Cerebellar nuclear complex (tissue), 1 donor: ENCODE measurements at regions not wholly inside any gene's neighbourhood (a gene's known extent, or its start where the extent isn't known, plus 50 kb on each side); places are given as distances from the start of the nearest gene placed in this dataset.
"Not testable (repeated sequence)": the region's sequence is repeated elsewhere in the genome, so short reads cannot be mapped to it uniquely, and the experiment has no call there.

Experiments
- DNase-seq, 2 experiments: peaks; one replicate each; lab custom pipeline; 2025; lab: John Stamatoyannopoulos, UW

DNA sequence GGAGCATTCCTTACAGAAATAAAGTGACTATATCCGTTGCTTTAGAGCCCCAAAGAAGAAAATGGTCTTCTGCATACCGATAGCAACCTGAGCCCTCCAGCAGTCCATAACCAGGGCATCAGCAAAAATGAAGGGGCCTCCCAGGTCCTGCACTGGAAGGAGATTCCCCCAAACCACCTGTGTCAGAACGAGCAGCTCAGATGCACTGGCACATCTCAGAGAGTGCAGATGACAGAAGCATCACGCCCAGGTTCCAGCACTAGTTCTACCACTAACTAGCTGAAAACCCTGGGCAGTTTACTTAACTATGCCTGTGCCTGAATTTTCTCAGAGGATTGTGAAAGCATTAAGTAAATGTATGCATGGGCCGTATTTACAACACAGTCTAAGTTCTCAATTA is 466.7 kb upstream of the MYT1L start:
- no peak for DNase-seq

DNA sequence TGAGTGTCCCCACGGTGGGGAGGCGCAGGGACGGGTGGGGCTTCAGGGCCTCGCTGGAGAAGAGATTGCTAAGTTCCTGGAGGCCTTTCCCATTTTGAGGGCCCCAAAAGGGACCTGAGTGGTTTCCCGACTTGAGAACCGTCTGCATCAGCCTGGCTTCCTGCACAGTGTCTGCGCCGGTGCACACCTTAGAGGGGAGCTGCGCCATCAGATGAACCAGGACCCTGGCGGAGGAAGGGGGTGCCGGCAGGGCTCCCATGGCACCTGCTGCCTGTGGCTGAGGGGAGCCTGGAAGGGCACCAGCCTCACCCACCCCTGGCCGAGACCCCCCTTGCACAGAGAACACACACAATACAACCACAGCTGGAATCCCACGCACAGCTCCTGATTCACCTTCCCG is 465.1 kb upstream of the MYT1L start:
- DNase-seq = no peak

DNA sequence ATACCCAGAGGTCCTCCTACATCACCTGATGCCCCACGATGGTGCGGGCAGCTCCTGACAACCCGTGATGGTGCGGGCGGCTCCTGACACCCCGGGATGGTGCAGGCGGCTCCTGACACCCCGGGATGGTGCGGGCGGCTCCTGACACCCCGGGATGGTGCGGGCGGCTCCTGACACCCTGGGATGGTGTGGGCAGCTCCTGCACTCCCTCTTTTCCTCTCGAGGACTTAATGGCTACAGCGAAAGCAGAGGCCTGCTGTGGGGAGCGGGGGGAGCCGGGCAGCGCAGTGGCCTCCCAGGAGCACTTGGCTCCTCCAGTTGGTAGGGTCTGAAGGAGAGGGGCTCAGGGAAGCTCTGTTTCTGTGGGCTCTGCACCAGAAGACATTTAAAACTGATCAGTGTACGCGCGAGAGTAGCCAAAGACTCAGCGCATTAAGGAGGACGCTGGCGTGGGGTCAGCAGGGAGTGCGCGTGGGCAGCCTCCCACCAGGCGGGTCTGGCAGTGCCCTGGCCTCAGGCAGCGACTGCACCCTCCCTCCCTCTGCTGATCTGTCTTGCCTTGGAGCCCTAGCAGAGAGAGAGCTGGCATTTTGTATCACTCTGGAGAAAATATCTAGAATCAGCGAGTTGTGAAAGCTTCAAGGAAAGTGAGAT is 464.5 kb upstream of the MYT1L start:
- no peak for DNase-seq

DNA sequence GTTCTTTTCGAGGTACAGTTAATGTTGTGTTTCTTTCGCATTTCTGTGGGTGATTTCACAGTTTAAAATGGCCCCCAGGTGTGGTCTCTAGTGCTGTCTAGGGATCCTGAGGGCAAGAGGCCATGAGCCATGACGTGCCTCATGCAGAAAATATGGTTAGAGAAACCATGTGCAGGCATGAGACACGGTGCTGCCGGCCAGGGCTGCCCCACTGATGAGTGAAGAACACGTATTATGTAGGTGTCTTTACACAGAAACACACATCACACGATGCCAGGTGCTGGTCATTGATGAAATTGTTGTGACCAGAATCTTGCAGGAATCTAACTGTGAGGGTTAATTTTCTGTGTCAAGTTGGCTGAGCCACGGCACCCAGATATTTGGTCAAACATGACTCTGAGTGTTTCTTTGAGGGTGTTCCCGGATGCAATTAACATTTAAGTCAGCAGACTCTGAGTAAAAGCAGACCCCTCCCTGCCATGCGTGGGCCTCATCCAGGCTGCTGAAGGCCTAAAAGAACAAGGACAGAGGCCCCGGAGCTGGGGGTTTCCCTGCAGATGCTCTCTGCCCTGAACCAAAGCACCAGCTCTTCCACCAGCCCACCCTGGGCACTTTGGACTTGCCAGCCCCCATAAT is 463.0 kb upstream of the MYT1L start:
- DNase-seq = no peak

DNA sequence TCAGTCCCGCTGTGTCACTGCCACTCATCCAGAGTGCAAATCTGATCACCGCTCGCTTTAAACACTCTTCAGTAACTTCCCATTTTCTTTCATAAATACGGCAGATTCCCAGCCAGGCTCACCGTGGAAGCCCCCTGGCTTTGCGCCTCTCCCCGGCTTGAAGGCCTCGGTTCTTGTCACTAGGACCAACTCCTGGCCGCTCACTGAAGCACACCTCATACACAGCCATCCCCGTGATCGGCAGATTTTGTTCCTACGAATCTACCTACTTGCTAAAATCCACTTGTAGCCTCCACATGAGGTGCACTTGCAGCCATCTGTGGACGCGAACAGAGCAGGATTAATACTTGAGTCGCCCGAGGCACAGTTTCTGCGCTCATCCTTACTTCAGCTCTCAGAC is 462.4 kb upstream of the MYT1L start:
- DNase-seq = no peak

DNA sequence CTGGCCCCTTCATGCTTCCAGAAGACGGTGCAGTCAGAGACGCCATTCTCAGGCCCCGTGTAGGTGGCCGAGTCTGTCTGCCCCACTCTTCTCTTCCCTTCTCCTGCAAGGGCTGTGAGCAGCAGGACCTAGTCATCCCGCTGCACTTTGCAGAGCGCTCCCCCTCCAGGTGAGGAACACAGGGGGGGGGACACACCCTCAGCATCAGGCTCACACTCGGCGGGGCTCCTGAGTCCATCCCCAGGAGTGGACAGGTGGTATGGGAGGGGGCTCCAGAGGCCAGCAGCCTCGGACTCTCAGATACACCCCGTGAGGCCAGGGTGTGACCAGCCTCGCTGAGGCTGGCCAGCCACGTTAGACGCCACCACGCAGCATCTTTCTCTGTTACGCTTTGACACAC is 460.5 kb upstream of the MYT1L start:
- DNase-seq = no peak

DNA sequence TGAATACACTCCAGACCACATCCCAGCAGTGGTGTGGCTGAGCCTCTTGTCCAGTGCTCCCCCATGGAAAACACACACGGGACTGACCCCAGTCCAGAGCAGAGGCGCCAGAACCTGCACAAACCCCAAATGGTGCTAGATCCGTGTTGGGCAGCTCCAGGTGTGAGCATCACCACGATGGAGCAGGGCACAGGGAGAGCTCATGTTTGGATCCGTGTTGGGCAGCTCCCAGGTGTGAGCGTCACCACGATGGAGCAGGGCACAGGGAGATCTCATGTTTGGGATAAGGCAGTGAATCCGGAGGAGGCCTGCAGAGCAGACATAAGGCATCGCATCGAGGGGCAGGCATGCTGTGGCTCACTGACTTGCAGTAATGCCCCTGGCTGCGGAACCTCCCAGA is 460.0 kb upstream of the MYT1L start:
- DNase-seq = no peak

DNA sequence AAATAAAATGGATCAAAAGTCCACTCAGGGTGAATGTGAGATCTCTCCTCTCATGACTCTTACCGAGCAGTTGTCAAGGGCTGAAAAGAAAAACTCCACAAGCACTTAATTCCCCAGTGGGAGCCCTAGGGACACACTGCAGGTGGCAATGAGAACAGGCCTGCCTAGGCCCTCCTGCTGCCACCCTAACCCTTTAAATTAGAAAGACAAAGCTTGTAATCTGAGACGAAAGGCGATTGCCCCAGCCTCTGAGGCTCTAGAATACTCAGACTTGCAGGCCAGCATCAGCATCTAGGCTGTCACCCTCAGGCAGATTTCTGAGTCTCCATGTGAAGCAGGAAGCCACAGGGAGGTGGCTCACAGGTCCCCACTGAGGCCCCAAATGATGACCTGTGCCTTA is 457.0 kb upstream of the MYT1L start:
- DNase-seq = no peak

DNA sequence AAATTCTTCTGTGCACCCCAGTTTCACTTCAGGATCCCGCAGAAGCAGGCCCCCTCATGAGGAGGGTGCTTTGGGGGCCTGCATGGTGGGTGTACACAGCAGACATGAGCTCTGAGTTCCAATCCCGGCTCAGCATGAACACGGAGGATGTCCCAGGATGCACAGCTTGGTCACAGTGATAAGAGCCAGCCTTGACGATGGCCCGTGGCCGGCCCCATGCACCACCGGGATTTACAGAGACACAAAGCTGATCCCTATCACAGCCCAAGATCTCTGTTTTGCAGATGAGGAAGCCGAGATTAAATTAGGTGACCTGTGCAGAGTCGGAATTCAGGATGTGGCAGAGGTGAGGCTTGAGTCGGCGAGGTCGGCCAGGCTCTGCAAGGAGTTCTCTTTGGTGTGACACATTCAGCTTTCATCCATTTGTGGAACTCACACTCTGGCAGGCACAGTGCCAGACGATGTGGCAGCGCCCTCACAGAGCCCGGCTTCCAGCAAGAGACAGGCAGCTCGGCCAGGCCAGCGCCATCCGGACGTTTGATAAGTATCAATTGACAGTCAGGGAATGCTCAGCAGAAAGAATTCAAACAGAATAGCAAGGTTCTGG is 456.3 kb upstream of the MYT1L start:
- no peak for DNase-seq

DNA sequence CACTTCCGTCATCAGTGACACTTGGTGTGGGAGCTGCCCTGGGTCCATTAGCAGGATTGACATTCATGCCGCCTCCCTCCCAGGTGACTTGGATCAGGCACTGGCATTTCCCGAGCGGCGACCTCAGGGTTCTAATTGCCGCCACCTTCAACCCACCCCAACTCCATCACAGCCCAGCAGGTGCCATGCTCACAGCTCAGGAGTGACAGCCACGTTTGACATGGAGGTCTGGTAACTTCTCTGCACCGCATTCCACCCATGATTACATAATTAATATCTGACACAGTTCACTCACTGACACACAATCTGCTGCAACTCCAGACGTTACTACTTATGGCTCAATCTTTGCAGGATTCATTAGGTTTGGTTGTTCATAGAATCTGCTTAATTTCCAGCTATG is 450.9 kb upstream of the MYT1L start:
- DNase-seq = no peak

DNA sequence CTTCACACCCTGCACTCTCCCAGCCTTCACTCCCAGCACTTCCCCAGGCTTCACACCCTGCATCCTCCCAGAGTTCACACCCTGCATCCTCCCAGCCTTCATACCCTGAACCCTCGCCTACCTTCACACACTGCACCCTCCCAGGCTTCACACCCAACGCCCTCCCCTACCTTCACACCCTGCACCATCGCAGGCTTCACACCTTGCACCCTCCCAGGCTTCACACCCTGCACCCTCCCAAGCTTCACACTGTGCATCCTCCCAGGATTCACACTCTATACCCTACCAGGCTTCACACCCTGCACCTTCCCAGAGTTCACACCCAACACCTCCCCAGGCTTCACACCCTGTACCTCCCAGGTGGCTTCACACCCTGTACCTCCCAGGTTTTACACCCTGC is 448.7 kb upstream of the MYT1L start:
- DNase-seq = no peak

DNA sequence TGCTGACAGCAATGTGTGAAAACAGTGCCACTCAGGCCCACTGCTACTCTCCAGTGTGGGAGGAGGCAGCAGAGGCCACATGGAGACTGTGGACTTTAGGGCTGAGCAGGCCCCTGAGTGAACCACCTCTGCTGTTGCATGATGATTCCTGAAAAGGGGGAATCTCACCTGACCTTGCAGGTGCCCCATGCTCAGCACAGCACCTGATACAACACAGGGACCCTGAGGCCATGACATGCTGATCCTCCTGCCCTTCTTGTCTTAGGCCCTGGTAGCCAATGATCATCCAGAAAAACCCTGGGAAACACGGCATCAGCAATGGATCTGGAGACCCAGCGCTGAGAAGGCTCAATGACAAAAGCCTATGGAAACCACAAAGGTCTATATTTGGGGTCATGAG is 446.8 kb upstream of the MYT1L start:
- DNase-seq = no peak

DNA sequence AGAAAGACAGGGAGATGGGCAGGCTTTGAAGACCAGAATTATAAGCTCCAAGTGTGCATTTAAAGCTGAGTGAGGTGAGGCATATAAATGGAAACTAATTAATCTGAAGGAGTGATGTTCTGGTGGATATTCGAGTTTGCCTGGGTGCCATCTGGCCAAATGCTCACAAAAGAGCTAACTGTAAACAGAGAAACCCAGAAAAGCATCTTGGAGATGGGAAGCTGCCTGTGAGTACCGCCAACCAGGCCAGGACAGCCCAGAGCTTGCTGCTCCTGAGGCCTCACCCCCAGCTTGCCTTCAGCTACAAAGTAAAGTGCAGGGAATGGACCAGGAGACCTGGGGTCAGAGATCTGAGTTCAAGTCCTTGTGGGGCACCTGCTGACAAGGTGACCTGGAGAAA is 446.1 kb upstream of the MYT1L start:
- no peak for DNase-seq

DNA sequence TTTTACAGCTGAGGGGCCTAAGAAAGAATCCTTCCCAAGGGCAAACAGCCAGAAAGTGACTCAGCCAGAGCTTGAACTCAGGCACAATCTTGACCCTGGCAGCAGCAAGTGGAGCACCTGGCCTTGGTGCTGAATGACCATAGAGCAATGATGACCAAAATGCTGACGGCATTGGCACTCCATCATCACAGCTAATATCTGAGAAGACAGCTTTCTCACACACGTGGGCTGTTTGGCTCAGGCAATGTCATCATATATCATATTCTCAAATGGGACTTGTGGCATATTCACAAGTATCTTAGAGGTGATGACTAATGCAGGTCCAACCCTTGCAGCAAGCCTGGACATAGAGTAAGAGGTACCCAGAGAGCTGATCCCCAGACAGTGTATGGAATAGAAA is 443.9 kb upstream of the MYT1L start:
- no peak for DNase-seq

DNA sequence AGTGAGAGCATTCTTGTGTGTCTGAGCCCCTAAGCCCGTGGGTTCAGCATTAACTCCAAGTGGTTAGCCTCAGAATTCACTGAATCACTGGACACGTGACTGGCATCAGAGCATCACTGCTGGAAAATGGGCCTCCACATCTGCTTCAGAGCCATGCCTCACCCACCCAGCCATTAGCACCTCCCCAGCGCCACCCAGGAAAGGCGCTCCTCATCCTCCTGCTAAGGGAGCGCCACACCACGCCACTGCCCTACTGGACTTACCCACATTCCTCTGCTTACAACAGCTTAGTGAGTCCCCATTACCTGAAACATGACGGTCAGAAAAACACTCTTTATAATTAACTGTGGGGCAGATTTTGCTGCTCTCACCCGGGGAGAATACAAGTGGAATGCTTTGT is 442.6 kb upstream of the MYT1L start:
- DNase-seq = no peak

DNA sequence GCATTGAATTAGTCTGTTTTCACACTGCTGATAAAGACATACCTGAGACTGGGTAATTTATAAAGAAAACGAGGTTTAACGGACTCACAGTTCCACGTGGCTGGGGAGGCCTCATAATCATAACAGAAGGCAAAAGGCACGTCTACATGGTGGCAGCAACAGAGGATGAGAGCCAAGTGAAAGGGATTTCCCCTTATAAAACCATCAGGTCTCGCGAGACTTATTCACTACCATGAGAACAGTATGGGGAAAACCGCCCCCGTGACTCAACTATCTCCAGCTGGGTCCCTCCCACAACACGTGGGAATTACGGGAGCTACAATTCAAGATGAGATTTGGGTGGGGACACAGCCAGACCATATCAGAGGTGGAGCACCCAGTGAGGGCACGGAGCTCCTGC is 442.0 kb upstream of the MYT1L start:
- DNase-seq = not testable (repeated sequence)

DNA sequence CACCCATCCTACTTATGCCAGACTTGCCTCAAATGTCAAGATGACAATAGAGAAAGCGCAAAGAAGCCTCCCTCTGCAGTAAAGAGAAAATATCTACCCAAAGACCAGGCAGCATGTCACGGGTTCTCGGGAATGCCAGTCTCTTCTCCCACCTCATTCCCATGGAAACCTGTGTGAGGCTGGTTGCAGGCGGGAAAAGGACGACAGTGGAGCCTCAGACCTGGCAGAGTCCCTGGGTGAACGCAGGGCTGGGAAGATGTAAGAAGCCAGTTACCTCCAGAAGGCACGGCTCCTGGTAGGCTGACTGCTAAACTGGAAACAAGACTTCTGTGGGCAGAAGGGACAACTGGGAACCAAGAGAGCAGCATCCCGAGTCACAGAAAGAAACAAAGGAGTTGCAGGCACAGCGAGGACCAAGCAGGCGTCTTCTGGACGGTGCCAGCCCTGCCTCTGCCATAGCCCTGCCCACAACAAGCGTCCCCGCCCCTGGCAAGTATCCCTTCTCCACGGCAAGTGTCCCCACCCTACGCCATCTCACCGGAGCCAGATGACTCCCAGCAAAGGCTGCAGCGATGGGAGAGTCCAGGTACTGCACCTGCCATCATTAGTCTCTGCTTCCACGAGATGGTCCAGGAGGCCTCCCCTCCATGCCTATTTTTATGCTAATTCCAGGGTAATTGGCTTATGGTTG is 440.8 kb upstream of the MYT1L start:
- no peak for DNase-seq

DNA sequence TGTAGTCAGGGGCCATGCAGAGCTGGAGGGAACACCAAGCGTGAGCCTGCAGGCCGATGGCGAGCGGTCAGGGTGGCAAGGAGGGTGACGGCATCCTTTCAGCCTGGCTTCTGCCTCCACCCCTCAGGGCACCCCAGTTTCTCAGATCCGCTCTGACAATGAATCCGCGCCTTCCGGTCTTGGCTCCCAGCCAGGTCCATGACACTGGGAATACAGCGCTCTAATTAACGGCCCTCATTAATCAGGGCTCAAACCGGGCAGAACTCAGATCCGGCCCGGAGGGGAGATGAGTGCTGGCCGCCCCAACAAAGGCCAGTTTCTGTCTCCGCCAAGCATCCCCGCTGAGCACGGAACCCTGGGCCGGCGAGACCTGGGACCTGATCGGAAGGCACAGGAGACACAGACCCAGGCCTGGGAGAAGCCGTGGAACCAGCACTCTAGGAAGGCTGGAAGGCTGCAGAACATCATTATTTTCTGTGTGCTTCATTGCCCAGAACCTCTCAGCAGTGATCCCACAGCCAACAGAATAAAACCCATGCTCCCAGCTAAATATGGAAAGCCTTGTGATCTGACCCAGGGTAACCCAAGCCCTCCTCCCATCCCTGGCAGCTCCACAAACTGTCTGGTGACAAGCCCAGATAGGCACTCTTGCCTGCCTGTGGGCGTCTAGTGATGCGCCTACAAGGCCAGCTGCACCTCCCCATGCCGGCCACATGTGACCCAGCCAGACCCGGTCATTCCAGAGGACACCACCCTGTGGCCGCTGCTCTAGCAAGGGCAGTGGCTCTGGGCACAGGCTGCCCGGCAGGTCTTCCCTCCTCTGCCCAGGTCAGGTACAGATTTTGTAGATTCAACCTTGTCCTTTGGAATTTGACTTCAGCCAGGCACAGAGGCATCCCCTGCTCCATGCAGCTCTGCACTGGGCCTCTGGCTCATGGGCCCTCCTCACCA is 438.7 kb upstream of the MYT1L start:
- DNase-seq = no peak

DNA sequence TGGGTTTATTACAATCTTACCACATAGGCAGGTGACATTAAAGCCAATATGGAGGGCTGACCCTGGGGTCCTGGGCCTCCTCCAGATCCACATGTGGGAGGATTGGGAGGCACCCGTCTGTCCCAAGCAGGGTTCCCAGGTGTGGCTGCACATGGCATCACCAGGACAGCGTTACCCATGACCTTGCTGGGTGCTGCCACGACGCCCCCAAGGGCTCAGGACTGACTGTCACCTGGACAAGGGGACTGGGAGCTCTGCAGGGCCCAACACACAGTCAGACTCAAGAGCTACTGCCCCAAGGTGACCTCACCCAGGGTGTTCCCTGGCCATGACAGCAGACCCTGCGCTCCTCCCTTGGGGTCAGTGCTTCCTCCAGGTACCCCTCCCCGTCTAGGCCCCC is 437.4 kb upstream of the MYT1L start:
- no peak for DNase-seq

DNA sequence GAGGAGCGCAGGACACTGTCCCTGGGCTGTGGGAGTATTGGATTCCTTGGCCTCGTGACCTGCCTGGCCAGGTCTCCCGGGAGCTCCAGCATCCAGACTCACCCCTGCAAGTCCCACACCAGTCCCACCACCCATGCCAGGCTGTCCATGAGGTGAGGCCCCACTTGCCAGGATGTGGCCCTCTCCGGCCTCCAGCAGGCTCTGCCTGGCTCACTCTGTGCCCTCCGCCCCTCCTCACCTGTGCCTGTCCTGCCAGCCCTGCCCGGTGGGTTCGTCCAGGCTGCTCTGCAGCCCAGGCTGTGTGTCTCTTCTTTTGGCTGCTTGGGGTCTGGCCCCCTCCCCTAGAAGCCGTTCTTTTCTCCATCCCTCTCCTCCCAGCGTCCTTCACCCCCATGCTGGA is 436.8 kb upstream of the MYT1L start:
- DNase-seq = no peak

DNA sequence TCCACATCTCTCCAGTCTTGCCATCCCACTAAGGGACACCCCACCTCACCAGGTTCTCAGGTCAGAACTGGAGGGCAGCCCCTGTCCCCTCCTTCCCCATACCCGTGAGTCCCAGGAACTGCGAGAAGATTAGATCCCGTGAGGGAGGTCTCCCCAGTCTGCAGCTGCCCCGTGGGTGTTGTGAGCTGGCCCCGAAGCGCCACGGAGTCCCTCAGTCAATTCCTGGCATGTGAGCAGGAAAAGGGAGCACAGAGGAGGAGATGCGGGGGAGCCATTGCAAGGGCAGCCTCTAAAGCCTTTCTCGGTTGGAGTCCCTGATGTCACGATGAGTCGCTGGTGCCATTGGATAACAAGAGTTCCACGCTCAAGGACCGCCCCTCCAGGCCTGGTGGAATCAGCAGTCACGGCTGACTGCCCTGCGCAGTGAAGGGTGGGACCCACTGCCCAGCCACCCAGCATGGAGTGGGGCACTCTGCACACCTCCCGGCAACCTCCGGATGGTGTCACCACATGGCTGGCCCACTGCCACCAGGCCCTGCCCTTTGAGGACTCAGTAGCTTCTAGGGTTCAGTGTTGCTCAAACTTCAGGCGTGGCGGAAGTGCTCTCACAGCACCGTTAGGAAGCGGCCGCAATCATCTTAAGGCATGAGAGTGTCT is 434.9 kb upstream of the MYT1L start:
- DNase-seq = no peak
